HL-60 (cell line): ENCODE measurements at regions not wholly inside any gene's neighbourhood (a gene's known extent, or its start where the extent isn't known, plus 50 kb on each side); places are given as distances from the start of the nearest gene placed in this dataset.

ENCODE experiments used
- GABPA ChIP-seq: IDR thresholded peaks from 2 replicates; pipeline ENCODE4 v1.6.1; 2012; ENCODE audit warnings: low read depth
- POLR2AphosphoS5 ChIP-seq: IDR thresholded peaks from 2 replicates; pipeline ENCODE4 v1.6.1; 2012; ENCODE audit warnings: low read depth
- REST ChIP-seq: IDR thresholded peaks from 2 replicates; pipeline ENCODE4 v1.6.1; 2012; ENCODE audit warnings: low read depth; ENCODE audit not compliant: insufficient replicate concordance
- TF ChIP-seq, protein P1 (sequence below): IDR thresholded peaks from one replicate; pipeline ENCODE4 v1.5.1; 2011; ENCODE audit warnings: low read length, control low read depth, inconsistent platforms; ENCODE audit not compliant: insufficient read depth

GRCh38 chr5:71937921-71938698, 169.2 kb upstream of the MAP1B start:
- TF ChIP-seq, protein P1, sequence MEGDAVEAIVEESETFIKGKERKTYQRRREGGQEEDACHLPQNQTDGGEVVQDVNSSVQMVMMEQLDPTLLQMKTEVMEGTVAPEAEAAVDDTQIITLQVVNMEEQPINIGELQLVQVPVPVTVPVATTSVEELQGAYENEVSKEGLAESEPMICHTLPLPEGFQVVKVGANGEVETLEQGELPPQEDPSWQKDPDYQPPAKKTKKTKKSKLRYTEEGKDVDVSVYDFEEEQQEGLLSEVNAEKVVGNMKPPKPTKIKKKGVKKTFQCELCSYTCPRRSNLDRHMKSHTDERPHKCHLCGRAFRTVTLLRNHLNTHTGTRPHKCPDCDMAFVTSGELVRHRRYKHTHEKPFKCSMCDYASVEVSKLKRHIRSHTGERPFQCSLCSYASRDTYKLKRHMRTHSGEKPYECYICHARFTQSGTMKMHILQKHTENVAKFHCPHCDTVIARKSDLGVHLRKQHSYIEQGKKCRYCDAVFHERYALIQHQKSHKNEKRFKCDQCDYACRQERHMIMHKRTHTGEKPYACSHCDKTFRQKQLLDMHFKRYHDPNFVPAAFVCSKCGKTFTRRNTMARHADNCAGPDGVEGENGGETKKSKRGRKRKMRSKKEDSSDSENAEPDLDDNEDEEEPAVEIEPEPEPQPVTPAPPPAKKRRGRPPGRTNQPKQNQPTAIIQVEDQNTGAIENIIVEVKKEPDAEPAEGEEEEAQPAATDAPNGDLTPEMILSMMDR, result no peak
- TF ChIP-seq POLR2AphosphoS5 (no peak), REST (no peak), GABPA (no peak)
